Ishikawa (cell line): ENCODE measurements at regions not wholly inside any gene's neighbourhood (a gene's known extent, or its start where the extent isn't known, plus 50 kb on each side); places are given as distances from the start of the nearest gene placed in this dataset.

Experiments
- CEBPB ChIP-seq: IDR thresholded peaks from 2 replicates; pipeline ENCODE4 v1.6.1; 2012
- CREB1 ChIP-seq: IDR thresholded peaks from 2 replicates; pipeline ENCODE4 v1.6.1; 2012; ENCODE audit warnings: low read depth
- EGR1 ChIP-seq: IDR thresholded peaks from 2 replicates; pipeline ENCODE4 v1.6.1; 2012
- EP300 ChIP-seq: IDR thresholded peaks from 2 replicates; pipeline ENCODE4 v1.6.1; 2012; ENCODE audit warnings: borderline replicate concordance
- FOXM1 ChIP-seq: IDR thresholded peaks from 2 replicates; pipeline ENCODE4 v1.6.1; 2012; ENCODE audit warnings: low read depth, borderline replicate concordance
- MAX ChIP-seq: IDR thresholded peaks from 2 replicates; pipeline ENCODE4 v1.6.1; 2012
- NFIC ChIP-seq: IDR thresholded peaks from 2 replicates; pipeline ENCODE4 v1.6.1; 2012
- RAD21 ChIP-seq: IDR thresholded peaks from 2 replicates; pipeline ENCODE4 v1.6.1; 2012; ENCODE audit warnings: low read depth
- REST ChIP-seq: IDR thresholded peaks from 2 replicates; pipeline ENCODE4 v1.6.1; 2012; ENCODE audit warnings: low read depth, mild to moderate bottlenecking
- TAF1 ChIP-seq: IDR thresholded peaks from 2 replicates; pipeline ENCODE4 v1.6.1; 2012; ENCODE audit warnings: low read depth, mild to moderate bottlenecking
- TCF12 ChIP-seq: IDR thresholded peaks from 2 replicates; pipeline ENCODE4 v1.6.1; 2012; ENCODE audit warnings: low read depth
- TEAD4 ChIP-seq: IDR thresholded peaks from 2 replicates; pipeline ENCODE4 v1.6.1; 2012
- USF1 ChIP-seq: IDR thresholded peaks from 2 replicates; pipeline ENCODE4 v1.6.1; 2012
- YY1 ChIP-seq: IDR thresholded peaks from 2 replicates; pipeline ENCODE4 v1.6.1; 2012; ENCODE audit warnings: low read depth
- ZBTB7A ChIP-seq: IDR thresholded peaks from 2 replicates; pipeline ENCODE4 v1.6.1; 2012; ENCODE audit warnings: low read depth

GRCh38 chr1:60960891-60961461 is 121.4 kb upstream of the NFIA start:
- TF ChIP-seq ZBTB7A = no peak
- no peak for TF ChIP-seq CEBPB
- no peak for TF ChIP-seq NFIC
- no peak for TF ChIP-seq TCF12
- TF ChIP-seq RAD21 = no peak
- TF ChIP-seq MAX = no peak
- no peak for TF ChIP-seq TAF1
- no peak for TF ChIP-seq CREB1
- TF ChIP-seq USF1 = no peak
- no peak for TF ChIP-seq TEAD4
- no peak for TF ChIP-seq EP300
- TF ChIP-seq EGR1 = no peak
- TF ChIP-seq REST = no peak
- no peak for TF ChIP-seq FOXM1
- TF ChIP-seq YY1 = no peak

- no peak for TF ChIP-seq YY1
- TF ChIP-seq TAF1 = no peak
- no peak for TF ChIP-seq MAX
- no peak for TF ChIP-seq RAD21
- TF ChIP-seq USF1 = no peak
- TF ChIP-seq TCF12 = no peak
- no peak for TF ChIP-seq EP300
- TF ChIP-seq TEAD4 = no peak
- no peak for TF ChIP-seq REST
- TF ChIP-seq NFIC = no peak
- no peak for TF ChIP-seq CEBPB
- TF ChIP-seq CREB1 = no peak
- TF ChIP-seq EGR1 = no peak
- no peak for TF ChIP-seq ZBTB7A
- no peak for TF ChIP-seq FOXM1
These were observed 122.7 kb upstream of the NFIA start for GRCh38 chr1:60959701-60960100.

- no peak for TF ChIP-seq YY1
- no peak for TF ChIP-seq RAD21
- no peak for TF ChIP-seq ZBTB7A
- no peak for TF ChIP-seq TEAD4
- no peak for TF ChIP-seq EP300
- no peak for TF ChIP-seq CREB1
- TF ChIP-seq USF1 = no peak
- no peak for TF ChIP-seq TAF1
- TF ChIP-seq NFIC = no peak
- no peak for TF ChIP-seq MAX
These were observed 124.4 kb upstream of the NFIA start for GRCh38 chr1:60958001-60958400.

GRCh38 chr1:60956520-60956919 is 125.8 kb upstream of the NFIA start:
- TF ChIP-seq CEBPB (peak; percentile 76), FOXM1 (no peak)

GRCh38 chr1:60952612-60953111 is 129.7 kb upstream of the NFIA start:
- TF ChIP-seq MAX (no peak), TEAD4 (no peak), TAF1 (no peak), EP300 (no peak), NFIC (no peak), TCF12 (no peak)
